ENCODE measurements at regions not wholly inside any gene's neighbourhood (a gene's known extent, or its start where the extent isn't known, plus 50 kb on each side); places are given as distances from the start of the nearest gene placed in this dataset.

GRCh38 chr10:85266808-85267207 is 938.4 kb downstream of the CCSER2 start:
- intact Hi-C loops (cut with micrococcal nuclease), result no loop called here
- FAIRE-seq (no peak), ATAC-seq (no peak), DNase-seq (ENCODE audit: extremely low read depth in 1 of 4, low spot score in 3 of 4) (no peak)
- H3K36me3 ChIP-seq (ENCODE audit: control insufficient read depth, insufficient read depth, low read length), result no peaks in the 10 kb centered on the region
- ChIA-PET CTCF (ENCODE audit: low intra/inter-chr PET ratio) (no interaction called here), POLR2A (interaction anchor here (0.6 kb wide), 1 partner anchor 55 kb away, joined by 3 read pairs; no protein-coding TSS in a partner anchor)
- no peaks in the 10 kb centered on the region for H3K27me3 ChIP-seq (ENCODE audit: control insufficient read depth in 2 of 2, insufficient read depth in 2 of 2, low read length in 2 of 2)
- H3K9me1 ChIP-seq (ENCODE audit: control insufficient read depth, insufficient read depth, low read length), result no peaks in the 10 kb centered on the region
- no peak overlapping the region for H2AFZ ChIP-seq (ENCODE audit: low read depth, low read length)
- no peak overlapping the region for H3K4me3 ChIP-seq
- BruUV-seq (replicated peaks), result no TSS peak
- 5% methylated on average over 1 of the region's 1 CpG for WGBS (ENCODE audit: insufficient coverage, low coverage, missing lambda C conversion rate)
- H3K4me1 ChIP-seq (replicated peaks in 1 of 2; ENCODE audit: control insufficient read depth in 2 of 2, insufficient read depth in 2 of 2, low read length in 2 of 2), result no peaks in the 10 kb centered on the region
- H4K20me1 ChIP-seq (replicated peaks; ENCODE audit: control insufficient read depth, insufficient read depth, low read length), result no peaks in the 10 kb centered on the region
- H3K27ac ChIP-seq (ENCODE audit: extremely low read depth, low read depth, low read length), result no peak overlapping the region
- H3K9me3 ChIP-seq (replicated peaks; ENCODE audit: control insufficient read depth, insufficient read depth, low read depth, low read length), result no peaks in the 10 kb centered on the region; the same call in 1 of the 2 replicates
- H3K9ac ChIP-seq (ENCODE audit: insufficient read depth in 1 of 2, low read depth in 2 of 2, low read length in 2 of 2), result no peak overlapping the region
- in situ Hi-C loops (cut with MboI), result no loop called here
- no peak overlapping the region for H3K4me2 ChIP-seq (ENCODE audit: insufficient read depth, low read length)
- no peaks in the 10 kb centered on the region for H3K79me2 ChIP-seq (ENCODE audit: control insufficient read depth, insufficient read depth, low read length)
- TF ChIP-seq MAFF (IDR thresholded peaks at IDR 0.05; ENCODE audit: low read length) (no peak), ZC3H4 (CRISPR knock-in tag; IDR thresholded peaks at IDR 0.05; ENCODE audit: borderline replicate concordance) (no peak), ZNF3 (CRISPR knock-in tag; IDR thresholded peaks at IDR 0.05) (no peak), STAT5B (CRISPR knock-in tag; IDR thresholded peaks at IDR 0.05) (no peak), TFAP4 (CRISPR knock-in tag; IDR thresholded peaks at IDR 0.05; ENCODE audit: borderline replicate concordance) (no peak), ZBTB8A (IDR thresholded peaks at IDR 0.05; ENCODE audit: partially characterized antibody) (no peak), ATF4 (CRISPR knock-in tag; IDR thresholded peaks at IDR 0.05) (no peak), HDAC1 (IDR thresholded peaks at IDR 0.05) (no peak)
- TF ChIP-seq, protein P1, sequence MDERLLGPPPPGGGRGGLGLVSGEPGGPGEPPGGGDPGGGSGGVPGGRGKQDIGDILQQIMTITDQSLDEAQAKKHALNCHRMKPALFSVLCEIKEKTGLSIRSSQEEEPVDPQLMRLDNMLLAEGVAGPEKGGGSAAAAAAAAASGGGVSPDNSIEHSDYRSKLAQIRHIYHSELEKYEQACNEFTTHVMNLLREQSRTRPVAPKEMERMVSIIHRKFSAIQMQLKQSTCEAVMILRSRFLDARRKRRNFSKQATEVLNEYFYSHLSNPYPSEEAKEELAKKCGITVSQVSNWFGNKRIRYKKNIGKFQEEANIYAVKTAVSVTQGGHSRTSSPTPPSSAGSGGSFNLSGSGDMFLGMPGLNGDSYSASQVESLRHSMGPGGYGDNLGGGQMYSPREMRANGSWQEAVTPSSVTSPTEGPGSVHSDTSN (CRISPR knock-in tag; IDR thresholded peaks at IDR 0.05; ENCODE audit: low read depth), result no peak
- TF ChIP-seq, protein P1 (tag; conservative IDR thresholded peaks at IDR 0.05; ENCODE audit: low read depth), result no peak
- TF ChIP-seq, protein P2, sequence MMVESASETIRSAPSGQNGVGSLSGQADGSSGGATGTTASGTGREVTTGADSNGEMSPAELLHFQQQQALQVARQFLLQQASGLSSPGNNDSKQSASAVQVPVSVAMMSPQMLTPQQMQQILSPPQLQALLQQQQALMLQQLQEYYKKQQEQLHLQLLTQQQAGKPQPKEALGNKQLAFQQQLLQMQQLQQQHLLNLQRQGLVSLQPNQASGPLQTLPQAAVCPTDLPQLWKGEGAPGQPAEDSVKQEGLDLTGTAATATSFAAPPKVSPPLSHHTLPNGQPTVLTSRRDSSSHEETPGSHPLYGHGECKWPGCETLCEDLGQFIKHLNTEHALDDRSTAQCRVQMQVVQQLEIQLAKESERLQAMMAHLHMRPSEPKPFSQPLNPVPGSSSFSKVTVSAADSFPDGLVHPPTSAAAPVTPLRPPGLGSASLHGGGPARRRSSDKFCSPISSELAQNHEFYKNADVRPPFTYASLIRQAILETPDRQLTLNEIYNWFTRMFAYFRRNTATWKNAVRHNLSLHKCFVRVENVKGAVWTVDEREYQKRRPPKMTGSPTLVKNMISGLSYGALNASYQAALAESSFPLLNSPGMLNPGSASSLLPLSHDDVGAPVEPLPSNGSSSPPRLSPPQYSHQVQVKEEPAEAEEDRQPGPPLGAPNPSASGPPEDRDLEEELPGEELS (CRISPR knock-in tag; IDR thresholded peaks at IDR 0.05; ENCODE audit: borderline replicate concordance), result no peak
- TF ChIP-seq, protein P3, sequence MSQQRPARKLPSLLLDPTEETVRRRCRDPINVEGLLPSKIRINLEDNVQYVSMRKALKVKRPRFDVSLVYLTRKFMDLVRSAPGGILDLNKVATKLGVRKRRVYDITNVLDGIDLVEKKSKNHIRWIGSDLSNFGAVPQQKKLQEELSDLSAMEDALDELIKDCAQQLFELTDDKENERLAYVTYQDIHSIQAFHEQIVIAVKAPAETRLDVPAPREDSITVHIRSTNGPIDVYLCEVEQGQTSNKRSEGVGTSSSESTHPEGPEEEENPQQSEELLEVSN (IDR thresholded peaks at IDR 0.05; ENCODE audit: borderline replicate concordance in 1 of 2, extremely low read depth in 1 of 2, insufficient read depth in 1 of 2, insufficient read length in 1 of 2, low read depth in 1 of 2, low read length in 1 of 2, poor library complexity in 1 of 2, severe bottlenecking in 1 of 2), result no peak

Measured in K562 (cell line).